GM10266 (cell line): ENCODE measurements at regions not wholly inside any gene's neighbourhood (a gene's known extent, or its start where the extent isn't known, plus 50 kb on each side); places are given as distances from the start of the nearest gene placed in this dataset.

Experiments
- DNase-seq: peaks from one replicate; pipeline ENCODE4 v3.0.0; 2012; ENCODE audit errors: extremely low spot score
- TF ChIP-seq, protein P1 (sequence below): IDR thresholded peaks from 2 replicates; pipeline ENCODE4 v1.5.1; 2012; ENCODE audit warnings: mild to moderate bottlenecking, low read depth; ENCODE audit not compliant: control insufficient read depth, insufficient read depth; ENCODE audit errors: missing control alignments

DNA sequence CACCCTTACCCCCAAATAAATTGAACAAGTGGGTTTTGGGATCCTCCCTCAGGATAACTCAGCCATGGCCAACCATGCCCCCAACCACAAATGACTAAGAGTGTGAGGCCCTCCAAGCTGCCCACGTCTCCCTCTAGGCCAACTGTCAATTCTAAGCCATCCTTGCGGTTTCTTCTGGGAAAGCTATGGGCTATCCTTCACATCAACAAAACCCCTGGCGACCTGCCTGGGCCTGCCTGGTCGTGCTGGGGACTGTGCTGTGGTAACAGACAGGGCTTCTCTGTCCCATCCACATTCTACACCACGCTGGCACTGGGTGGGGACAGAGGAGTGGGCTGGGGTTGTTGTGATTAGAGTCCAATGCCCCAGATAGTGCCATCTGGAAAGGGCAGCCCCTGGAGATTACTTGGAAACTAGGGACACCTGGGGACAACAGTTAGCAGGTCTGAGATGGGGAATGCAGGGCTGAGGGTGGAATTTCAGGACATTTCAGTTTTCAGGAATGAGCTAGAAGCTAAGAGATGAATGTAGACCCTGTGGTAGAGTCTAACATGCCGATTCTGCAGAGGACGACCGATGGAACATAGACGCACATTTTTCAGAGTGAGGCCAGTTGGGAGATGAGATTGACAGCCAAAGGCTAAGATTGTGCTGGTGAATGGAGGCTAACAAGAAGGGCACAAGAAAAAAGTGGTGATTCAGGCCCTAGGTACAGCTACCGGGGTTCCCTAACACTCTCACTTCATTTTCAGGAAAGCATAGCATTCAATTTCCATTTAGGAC, 131.9 kb downstream of the RASSF10 start:
- no peak for DNase-seq
- TF ChIP-seq, protein P1, sequence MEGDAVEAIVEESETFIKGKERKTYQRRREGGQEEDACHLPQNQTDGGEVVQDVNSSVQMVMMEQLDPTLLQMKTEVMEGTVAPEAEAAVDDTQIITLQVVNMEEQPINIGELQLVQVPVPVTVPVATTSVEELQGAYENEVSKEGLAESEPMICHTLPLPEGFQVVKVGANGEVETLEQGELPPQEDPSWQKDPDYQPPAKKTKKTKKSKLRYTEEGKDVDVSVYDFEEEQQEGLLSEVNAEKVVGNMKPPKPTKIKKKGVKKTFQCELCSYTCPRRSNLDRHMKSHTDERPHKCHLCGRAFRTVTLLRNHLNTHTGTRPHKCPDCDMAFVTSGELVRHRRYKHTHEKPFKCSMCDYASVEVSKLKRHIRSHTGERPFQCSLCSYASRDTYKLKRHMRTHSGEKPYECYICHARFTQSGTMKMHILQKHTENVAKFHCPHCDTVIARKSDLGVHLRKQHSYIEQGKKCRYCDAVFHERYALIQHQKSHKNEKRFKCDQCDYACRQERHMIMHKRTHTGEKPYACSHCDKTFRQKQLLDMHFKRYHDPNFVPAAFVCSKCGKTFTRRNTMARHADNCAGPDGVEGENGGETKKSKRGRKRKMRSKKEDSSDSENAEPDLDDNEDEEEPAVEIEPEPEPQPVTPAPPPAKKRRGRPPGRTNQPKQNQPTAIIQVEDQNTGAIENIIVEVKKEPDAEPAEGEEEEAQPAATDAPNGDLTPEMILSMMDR, result no peak

GRCh38 chr11:13141731-13142709, 132.9 kb downstream of the RASSF10 start:
- no peak for DNase-seq
- TF ChIP-seq, protein P1, result no peak

DNA sequence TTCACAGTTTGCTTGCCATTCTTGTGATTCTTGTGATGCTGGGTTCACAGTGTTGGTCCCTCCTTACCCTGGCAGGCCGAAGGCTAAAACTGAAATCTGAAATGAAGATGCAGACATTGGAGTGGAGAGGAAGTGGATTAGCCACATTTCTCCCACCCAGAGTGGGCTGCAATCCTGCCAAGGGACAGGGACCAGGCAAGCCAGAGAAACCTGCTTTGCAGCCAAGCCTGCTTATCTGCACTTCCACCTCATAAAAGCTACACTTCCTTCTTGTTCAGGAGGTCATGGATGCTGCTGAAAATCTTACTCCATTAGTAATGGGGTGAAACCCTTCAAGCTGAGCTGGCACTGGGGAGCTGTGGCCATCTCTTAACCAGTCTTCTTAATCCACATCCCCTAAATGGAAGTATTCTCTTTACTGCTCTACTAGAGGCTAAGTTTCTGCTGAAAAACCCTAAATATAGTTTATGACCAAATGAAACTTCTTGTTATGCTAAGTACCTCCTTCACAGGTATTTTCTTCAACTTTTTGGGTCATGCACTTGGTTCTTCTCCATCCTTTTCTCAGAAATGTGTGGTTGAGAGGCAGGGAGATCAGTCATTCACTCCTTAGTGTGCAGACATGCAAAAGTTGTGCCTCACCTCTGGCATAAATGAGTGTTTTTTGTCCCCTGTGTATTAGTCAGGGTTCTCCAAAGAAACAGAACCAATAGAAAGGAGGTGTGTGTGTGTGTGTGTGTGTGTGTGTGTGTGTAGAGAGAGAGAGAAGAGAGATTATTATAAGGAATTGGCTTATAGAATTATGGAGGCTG, 133.9 kb upstream of the BMAL1 start:
- DNase-seq, result no peak
- TF ChIP-seq, protein P1, result no peak

DNA sequence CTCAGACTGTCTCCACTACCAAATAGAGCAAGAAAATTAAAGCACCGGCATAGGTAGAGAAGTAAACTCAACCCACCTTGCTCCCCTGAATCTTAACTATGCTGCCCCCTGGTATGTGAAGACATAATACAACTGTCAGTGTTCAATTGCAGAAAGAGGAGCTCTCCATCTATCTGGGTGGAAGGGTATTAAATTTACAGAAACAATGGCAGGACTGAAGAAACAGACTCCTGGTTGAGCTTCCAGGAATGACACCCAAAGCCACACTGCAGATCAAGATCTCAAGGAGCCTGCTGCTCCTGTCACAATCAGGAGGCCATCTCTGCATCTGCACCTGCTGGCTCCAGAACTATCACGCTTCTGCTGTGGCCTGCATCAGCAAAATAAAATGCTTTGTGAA, 132.1 kb upstream of the BMAL1 start:
- no peak for DNase-seq
- TF ChIP-seq, protein P1, result no peak

DNA sequence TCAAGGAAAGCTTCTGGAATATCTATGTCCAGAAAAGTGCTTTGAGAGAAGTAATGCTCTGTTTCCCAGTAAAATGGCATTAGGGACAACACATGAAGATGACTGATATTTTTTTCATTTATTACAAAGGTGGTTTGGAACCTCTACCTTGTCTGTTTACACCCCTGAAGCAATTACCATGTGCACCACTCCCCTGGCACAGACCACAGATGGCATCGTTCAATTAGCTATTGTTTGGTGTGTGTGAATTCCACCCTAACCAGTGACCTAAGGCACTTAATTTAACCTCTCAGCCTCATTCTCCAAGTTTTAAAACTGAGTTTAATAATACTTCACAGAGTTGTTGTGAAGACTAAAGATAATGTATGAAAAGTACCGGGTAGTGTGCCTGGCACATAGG, 127.6 kb upstream of the BMAL1 start:
- no peak for DNase-seq
- TF ChIP-seq, protein P1, result no peak

DNA sequence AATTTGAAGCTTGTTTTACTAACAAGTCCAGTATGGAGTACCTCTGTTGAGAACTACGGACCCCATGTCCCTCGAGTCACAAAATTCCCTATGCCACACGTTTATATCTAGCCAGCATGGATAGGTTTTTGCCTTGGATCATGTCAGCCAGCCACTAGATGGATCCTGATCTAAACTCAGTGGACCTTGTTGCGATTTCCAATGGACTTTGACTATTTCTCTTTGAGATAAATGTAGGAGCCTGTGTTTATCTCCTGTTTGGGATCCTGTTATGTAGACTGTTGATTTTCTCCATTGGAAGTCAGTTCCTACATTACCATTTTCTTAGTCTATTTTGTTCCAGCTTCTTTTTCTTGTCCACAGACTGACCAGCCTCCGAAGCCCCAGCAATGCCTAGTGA, 127.1 kb upstream of the BMAL1 start:
- TF ChIP-seq, protein P1, result no peak
- DNase-seq, result no peak
